ENCODE measurements at regions not wholly inside any gene's neighbourhood (a gene's known extent, or its start where the extent isn't known, plus 50 kb on each side); places are given as distances from the start of the nearest gene placed in this dataset.

DNA sequence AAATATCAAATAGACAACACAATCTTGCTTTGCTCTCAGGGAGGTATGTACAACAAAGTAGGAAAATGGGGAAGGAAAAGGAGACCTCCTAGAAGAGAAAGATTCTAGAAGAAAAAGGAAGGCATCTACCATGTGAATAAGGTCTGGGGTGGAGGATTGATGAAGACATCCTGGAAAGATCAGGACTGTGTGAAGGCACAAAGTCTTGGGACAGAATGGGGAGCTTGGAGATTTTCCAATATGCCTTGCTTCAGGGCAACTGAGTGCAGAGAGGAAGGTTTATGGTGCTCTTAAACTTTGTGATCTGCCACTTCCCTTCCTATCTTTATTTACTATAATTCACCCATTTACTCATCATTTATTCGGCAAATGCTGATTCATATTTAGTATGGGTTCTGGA, 352.0 kb downstream of the PLPP3 start:
- TF ChIP-seq POLR2A (IDR thresholded peaks at IDR 0.05; ENCODE audit: low read length) (no peak), GATA1 (IDR thresholded peaks at IDR 0.05; ENCODE audit: low read depth, low read length) (no peak)
- DNase-seq = no peak

DNA sequence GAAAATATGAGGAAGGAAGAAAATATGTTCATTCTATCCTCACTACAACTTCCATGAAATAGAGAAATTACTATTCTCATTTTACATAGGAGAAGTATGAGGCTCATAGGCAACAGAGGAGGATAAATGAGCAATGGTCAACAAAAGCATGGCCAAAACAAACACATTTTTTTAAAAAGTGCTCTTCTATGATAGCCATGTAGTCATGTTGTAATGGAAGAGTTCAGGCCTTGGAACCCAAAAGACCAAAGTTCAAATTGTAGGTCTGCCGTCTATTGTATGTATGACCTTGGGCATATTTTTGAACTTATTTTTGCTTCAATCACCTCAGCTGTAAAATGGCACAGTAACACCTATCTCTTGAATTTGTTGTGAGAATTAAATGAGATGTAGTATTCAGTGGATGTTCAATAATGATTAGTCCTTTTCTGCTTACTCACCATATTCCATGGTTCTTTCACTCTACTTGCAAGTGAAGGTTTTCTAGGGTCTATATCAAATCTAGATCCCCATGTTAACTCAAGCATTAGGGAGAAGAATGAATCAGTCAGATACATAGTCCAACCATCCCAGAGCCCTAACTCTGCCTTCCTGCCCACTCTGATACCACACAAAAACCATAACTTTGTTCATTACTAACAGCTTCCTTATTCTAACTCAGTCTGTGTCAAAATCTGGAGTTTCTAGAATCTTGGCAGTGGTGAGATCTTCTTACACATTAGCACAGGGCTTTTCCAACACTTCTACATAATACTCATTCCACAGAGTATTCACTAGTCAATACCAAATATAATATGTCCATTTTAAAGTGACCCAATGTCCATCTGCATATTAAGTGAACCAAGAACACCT, 353.2 kb downstream of the PLPP3 start:
- TF ChIP-seq POLR2A (IDR thresholded peaks at IDR 0.05; ENCODE audit: low read length) = no peak
- DNase-seq = no peak

DNA sequence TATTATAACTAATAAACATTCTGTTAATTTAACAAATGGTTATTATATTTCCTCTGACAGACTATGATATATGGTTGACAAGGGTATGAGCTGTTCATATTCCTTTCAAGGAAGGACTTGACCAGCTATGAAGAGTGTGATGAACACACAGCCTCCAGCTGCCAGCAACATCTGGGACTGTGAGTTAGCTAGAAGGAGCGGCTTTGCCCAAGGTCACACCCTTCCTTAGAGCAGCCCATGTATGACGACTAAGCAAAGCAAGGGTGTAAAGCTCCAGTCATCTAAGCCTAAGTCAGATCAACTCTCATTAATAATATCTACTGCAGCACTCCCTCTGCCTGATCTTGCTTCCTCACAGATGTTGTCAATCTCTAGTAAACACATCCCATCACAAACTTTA, 355.4 kb downstream of the PLPP3 start:
- TF ChIP-seq GATA1 (IDR thresholded peaks at IDR 0.05; ENCODE audit: low read depth, low read length) (no peak), POLR2A (IDR thresholded peaks at IDR 0.05; ENCODE audit: low read length) (no peak)
- no peak for DNase-seq

DNA sequence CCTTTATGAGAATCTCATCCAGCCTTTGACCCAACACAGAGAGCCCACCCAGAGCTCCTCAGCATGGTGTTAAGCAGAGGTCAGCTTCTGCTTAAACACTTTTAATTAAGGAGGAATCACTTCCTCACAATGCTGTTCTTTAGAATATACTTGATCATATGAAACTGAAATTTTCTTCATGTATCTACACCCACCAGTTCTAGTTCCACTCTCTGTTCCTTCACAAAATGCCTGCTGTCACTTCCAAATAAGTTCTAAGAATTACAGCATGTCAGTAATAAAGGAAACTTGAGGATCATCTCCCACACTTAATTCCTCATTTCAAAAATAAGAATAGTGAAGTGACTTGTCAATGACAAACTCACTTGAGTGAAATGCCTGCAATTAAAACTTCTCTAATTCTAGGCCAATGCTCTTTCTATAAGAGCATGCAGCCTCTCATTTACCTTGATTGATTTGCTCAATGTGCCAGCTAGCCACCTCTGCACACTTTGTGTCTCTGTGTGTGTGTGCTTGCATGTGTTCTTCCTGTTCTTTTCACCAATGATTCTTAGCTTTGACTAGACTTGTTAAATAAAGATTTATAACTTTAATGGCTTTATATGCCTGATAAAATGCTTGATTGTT, 356.3 kb downstream of the PLPP3 start:
- TF ChIP-seq POLR2A (IDR thresholded peaks at IDR 0.05; ENCODE audit: low read length) (no peak), GATA1 (IDR thresholded peaks at IDR 0.05; ENCODE audit: low read depth, low read length) (no peak)
- DNase-seq = no peak

DNA sequence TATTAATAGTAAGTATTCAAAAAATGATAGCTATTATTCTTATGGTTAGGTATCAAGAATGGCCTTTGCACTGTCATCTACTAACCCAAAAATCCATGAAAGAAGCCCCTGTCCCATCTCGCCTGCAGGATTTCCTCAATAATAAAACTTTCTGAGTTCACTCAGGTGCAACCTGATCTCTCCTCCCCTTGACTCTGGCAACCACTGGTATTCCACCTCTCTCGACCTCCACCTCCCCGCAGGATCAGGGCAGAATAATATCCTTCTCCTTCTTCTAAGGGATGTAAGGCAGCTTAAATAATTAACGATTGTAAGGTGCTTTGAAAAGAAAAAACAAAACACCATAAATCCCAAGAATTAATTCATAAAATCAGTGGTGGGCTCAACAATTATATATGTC, 359.3 kb downstream of the PLPP3 start:
- no peak for DNase-seq
- TF ChIP-seq POLR2A (IDR thresholded peaks at IDR 0.05; ENCODE audit: low read length) (no peak), GATA1 (IDR thresholded peaks at IDR 0.05; ENCODE audit: low read depth, low read length) (no peak)

DNA sequence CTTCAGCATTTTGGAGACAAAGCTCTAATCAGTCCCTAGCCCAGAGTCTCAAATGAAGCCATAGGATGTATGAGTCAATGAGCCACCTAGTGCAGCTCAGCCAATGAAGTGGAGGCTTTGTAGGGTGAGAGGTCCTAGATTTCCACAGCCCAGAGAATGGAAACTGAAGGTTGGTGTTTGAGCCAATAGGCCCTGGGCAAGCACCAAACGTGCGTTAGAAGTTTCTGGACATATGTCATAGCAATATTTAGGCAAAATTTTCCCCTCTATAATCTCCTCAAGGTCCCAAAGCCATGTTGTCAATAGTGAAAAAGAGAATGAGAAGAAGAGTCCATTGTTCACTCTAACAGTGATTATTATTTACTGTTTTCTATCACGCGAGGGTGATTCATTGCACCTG, 361.3 kb downstream of the PLPP3 start:
- TF ChIP-seq GATA1 (IDR thresholded peaks at IDR 0.05; ENCODE audit: low read depth, low read length) (no peak), POLR2A (IDR thresholded peaks at IDR 0.05; ENCODE audit: low read length) (no peak)
- no peak for DNase-seq

DNA sequence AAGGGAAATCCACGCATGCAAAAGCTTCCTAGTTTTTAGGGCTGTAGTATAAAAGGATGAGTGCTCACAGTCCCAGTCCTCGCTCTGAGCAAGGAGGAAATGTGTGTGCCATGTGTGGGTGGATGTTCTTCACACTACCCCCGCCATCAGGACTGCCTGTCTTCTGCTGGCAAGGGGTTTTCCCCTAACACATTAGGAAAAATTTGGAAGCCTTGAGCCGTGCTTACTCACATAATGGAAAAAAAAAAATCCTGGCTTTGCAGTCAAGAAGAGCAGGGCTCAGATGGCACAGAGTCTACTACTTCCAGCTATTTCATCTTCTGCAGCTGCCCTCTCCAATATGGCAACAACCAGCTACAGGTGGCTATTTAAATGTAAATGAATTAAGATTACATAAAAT, 363.1 kb downstream of the PLPP3 start:
- no peak for DNase-seq
- TF ChIP-seq POLR2A (IDR thresholded peaks at IDR 0.05; ENCODE audit: low read length) = no peak

DNA sequence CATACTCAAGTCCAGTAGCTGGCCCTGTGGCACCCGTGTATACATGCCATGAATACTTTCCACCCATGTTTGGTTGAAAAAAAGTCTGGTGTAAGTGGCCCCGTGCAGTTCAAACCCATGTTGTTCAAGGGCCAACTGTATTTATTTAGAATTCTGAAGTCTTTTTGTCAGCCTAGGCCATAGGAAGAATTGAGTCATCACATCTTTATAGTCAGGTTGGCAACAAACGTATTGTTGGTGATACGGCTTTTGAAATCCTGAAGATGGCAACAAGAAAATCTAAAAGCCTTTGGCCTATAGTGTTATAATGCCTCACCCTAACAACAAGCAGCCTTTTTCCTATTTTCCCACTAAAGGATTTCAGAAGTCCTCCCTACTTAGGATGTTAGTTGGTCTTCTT, 363.6 kb downstream of the PLPP3 start:
- TF ChIP-seq GATA1 (IDR thresholded peaks at IDR 0.05; ENCODE audit: low read depth, low read length) (no peak), POLR2A (IDR thresholded peaks at IDR 0.05; ENCODE audit: low read length) (no peak)
- no peak for DNase-seq

DNA sequence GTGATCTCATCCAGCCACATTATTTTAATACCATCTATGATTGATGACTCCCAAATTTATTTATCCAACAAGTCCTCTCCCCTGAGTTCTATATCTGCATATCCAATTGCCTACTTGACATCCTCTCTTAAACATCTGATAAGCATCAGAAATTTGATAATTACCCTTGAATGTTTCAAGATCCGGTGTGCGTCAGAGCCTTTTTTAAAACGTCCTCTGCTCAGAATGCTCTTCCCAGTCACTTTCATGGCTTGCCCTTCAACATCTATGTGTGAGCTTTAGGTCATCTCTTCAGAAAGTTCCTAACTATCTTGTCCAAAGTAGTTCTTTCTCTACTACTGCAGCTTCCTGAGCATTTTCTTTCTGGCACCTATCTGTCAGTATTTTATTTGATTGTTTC, 364.3 kb downstream of the PLPP3 start:
- TF ChIP-seq POLR2A (IDR thresholded peaks at IDR 0.05; ENCODE audit: low read length) (no peak), GATA1 (IDR thresholded peaks at IDR 0.05; ENCODE audit: low read depth, low read length) (no peak)
- DNase-seq = no peak

DNA sequence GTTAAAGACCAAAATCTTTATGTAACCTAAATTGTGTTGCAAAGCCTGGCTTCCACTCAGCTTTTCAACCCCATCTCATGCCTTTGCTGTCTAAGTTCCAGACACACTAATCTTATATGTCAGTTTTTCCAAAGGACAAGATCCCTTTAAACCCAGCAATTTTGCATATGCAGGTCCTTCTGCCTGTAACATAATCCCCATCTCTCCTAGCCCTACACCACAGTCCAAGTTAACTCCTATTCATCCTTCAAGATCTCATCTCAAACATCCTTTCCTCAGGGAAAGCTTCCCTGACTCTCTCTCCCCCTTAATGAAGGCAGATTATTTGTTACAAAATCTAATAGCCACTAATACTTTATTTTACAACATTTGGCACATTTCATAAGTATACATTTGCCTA, 366.3 kb downstream of the PLPP3 start:
- TF ChIP-seq POLR2A (IDR thresholded peaks at IDR 0.05; ENCODE audit: low read length) = no peak
- TF ChIP-seq GATA1 (IDR thresholded peaks at IDR 0.05; ENCODE audit: low read depth, low read length) = no peak
- DNase-seq = no peak

DNA sequence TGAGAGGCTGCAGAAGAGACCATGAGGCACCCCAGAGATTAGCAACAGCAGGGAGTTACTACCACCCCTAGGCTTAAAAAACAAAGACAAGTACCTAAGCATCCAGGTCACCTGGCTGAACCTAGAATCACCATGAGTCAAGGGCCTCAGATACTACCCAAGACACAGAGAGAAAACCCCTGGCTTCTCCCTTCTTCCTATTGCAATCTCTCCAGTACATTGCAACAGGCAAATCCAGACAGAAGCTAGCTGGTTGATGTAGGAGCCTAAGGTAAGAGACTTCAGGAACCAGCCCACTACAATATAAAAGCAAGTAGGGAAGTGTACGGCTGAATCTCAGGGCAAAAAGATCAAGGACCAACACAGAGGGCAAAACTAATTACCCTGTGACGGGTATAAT, 367.2 kb downstream of the PLPP3 start:
- TF ChIP-seq GATA1 (IDR thresholded peaks at IDR 0.05; ENCODE audit: low read depth, low read length) = no peak
- TF ChIP-seq POLR2A (IDR thresholded peaks at IDR 0.05; ENCODE audit: low read length) = no peak
- DNase-seq = no peak

DNA sequence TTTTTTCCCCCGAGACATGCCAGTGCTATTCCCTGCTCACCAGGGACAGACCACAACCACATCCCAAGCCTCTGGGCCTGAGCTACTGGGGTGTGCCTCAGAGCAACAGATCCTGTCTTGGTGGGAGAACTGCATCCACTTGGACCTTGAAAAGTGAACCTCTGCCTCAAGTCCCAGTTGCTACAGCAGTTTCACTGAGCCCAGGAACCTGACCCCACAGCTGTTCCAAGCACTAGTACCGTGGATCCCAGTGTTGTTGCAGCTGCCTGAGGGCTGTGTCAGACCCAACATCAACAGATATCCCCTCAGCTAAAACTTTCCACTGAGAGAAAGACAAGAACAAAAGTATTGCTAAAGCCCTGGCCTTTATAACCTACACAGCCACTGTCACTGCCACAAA, 373.0 kb downstream of the PLPP3 start:
- no peak for DNase-seq
- TF ChIP-seq POLR2A (IDR thresholded peaks at IDR 0.05; ENCODE audit: low read length) = no peak
- TF ChIP-seq GATA1 (IDR thresholded peaks at IDR 0.05; ENCODE audit: low read depth, low read length) = no peak

DNA sequence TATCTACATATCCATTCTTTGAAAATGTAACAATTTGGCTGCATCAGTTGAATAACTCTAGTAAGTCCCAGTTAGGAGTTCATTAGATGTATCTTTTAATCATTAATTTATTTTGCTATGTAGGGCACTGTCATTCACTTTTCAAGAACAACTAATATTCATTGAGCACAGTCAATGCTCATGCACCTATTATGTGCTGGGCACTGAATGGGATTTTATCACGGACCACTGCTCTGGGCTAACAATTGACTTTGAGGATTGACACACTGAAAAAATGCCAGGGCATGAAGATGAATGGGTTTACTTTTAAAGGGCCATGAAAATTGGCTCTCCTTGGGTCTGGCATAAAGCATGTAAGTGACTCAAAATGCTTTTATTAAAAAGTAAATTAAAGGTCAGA, 375.2 kb downstream of the PLPP3 start:
- TF ChIP-seq GATA1 (IDR thresholded peaks at IDR 0.05; ENCODE audit: low read depth, low read length) (no peak), POLR2A (IDR thresholded peaks at IDR 0.05; ENCODE audit: low read length) (no peak)
- no peak for DNase-seq

DNA sequence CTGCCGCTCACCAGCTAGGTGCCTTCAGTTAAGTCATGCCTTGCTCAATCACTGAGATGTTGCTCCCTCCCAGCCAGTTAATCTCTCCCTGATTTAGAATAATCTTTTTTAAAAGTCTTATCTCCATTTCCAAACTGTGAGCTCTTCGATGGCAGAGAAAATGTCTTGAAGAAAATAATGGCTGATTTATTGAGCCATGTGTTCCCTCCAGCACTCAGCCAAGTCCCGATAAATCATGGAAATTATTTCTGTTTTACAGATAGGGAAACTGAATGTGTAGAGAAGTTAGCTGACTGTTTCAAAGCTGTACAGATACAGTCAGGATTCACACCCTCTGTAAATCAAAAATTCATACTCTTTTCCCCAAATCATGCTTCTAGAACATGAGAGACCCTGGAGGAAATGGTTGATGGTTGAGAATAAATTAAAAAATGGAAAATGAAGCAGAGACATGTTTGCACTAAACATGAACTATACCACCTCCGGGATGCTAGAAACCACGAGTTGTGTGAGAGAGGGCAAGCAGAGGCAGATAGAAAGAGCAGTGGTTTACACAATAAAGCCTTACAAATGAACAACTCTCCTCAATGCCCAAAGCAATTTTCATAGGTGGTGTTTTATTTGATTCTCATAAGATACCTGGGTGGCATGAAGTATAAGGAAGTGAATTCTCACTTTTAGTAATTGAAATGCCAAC, 376.4 kb downstream of the PLPP3 start:
- TF ChIP-seq GATA1 (IDR thresholded peaks at IDR 0.05; ENCODE audit: low read depth, low read length) (no peak), POLR2A (IDR thresholded peaks at IDR 0.05; ENCODE audit: low read length) (no peak)
- DNase-seq = no peak

DNA sequence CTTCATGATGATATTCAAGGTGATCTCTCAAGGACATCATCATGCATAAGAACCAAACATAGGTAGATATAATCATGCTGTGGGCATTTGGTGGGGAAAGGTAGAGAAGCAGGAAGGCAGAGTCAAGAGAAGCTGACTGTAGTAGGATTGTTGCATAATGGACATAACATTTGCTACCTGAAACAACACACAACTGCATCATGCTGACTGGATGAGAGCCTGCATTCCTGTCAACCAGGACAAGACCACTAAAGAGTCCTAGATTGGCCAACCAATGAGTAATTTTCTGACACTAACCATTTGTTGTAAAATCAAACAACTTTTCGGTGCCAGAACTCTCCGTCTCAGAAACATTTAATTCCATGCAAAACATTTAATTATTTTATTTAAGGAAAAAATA, 377.2 kb downstream of the PLPP3 start:
- TF ChIP-seq GATA1 (IDR thresholded peaks at IDR 0.05; ENCODE audit: low read depth, low read length) (no peak), POLR2A (IDR thresholded peaks at IDR 0.05; ENCODE audit: low read length) (no peak)
- no peak for DNase-seq

Measured in erythroblast (primary cell).